ENCODE measurements at regions not wholly inside any gene's neighbourhood (a gene's known extent, or its start where the extent isn't known, plus 50 kb on each side); places are given as distances from the start of the nearest gene placed in this dataset.

GRCh38 chr4:180596888-180597483 lies 1646.2 kb upstream of the TENM3 start:
- no peak for TF ChIP-seq NFXL1 (IDR thresholded peaks at IDR 0.05; ENCODE audit: borderline replicate concordance)
- TF ChIP-seq E4F1 (IDR thresholded peaks at IDR 0.05; ENCODE audit: borderline replicate concordance, partially characterized antibody), result no peak
- no peak for TF ChIP-seq BMI1 (IDR thresholded peaks at IDR 0.05; ENCODE audit: borderline replicate concordance)
- no peak for TF ChIP-seq MAX (IDR thresholded peaks at IDR 0.05; ENCODE audit: low read depth, low read length)
- TF ChIP-seq SMAD1 (IDR thresholded peaks at IDR 0.05; ENCODE audit: low read depth, partially characterized antibody), result no peak
- no peak for TF ChIP-seq MTA3 (IDR thresholded peaks at IDR 0.05; ENCODE audit: borderline replicate concordance, low read length)
- TF ChIP-seq HDAC2 (IDR thresholded peaks at IDR 0.05), result no peak
- TF ChIP-seq NBN (IDR thresholded peaks at IDR 0.05), result no peak
- POLR2A ChIA-PET, result no interaction called here
- DNase-seq (ENCODE audit: low read depth, low spot score) (no peak), FAIRE-seq (no peak), ATAC-seq (no peak)
- Histone ChIP-seq H4K20me1 (ENCODE audit: control insufficient read depth, insufficient read depth) (no peaks in the 10 kb centered on the region), H3K9ac (ENCODE audit: control insufficient read depth, insufficient read depth, low read length) (no peak overlapping the region), H3K79me2 (ENCODE audit: control insufficient read depth, insufficient read depth, low read length) (no peaks in the 10 kb centered on the region), H3K27me3 (replicated peaks in 1 of 2; ENCODE audit: control insufficient read depth in 2 of 2, insufficient read depth in 2 of 2, low read length in 1 of 2) (no peaks in the 10 kb centered on the region), H3K27ac (ENCODE audit: control insufficient read depth, insufficient read depth) (no peak overlapping the region), H3K9me3 (replicated peaks; ENCODE audit: control insufficient read depth, insufficient read depth, low read length) (no peaks in the 10 kb centered on the region), H3K4me2 (ENCODE audit: control insufficient read depth, insufficient read depth) (no peak overlapping the region), H3K36me3 (ENCODE audit: control insufficient read depth in 2 of 2, insufficient read depth in 2 of 2, low read length in 1 of 2) (no peaks in the 10 kb centered on the region), H3K4me1 (ENCODE audit: control insufficient read depth, insufficient read depth, low read length) (no peaks in the 10 kb centered on the region), H2AFZ (ENCODE audit: control insufficient read depth, low read depth, low read length) (no peak overlapping the region), H3K4me3 (no peak overlapping the region)
- in situ Hi-C loops (cut with MboI), result no loop called here
- no TSS peak for BruUV-seq (replicated peaks)
- 41% methylated on average over 3 of the region's 3 CpGs for WGBS (ENCODE audit: insufficient coverage, insufficient replicate concordance, low lambda C conversion rate, missing lambda C conversion rate)
- CTCF ChIA-PET, result no interaction called here
- RAD21 ChIA-PET (ENCODE audit: unreplicated experiment), result no interaction called here
- SMC1A ChIA-PET (ENCODE audit: uncharacterized antibody, unreplicated experiment), result interaction anchor here (1.4 kb wide), 1 partner anchor 9 kb away, joined by 3 read pairs; no protein-coding TSS in a partner anchor
- intact Hi-C loops (cut with micrococcal nuclease; ENCODE audit: unreplicated experiment), result no loop called here

Measured in GM12878 (cell line).